GM12891 (cell line): ENCODE measurements at regions not wholly inside any gene's neighbourhood (a gene's known extent, or its start where the extent isn't known, plus 50 kb on each side); places are given as distances from the start of the nearest gene placed in this dataset.

Experiments
- POLR2A ChIP-seq: IDR thresholded peaks from 2 replicates; pipeline ENCODE4 v1.6.1; 2011; ENCODE audit warnings: low read depth, low read length, control low read depth
- TAF1 ChIP-seq: IDR thresholded peaks from 2 replicates; pipeline ENCODE4 v1.6.1; 2011; ENCODE audit warnings: low read depth, low read length, control low read depth

GRCh38 chr10:78729366-78729765, 339.4 kb upstream of the ZMIZ1 start:
- TF ChIP-seq POLR2A (no peak), TAF1 (no peak)
